Stimulated activated memory B cell treated with anti-CD40 and anti-IgM and Interleukin-4, amounts not matched to agents 10 μg/mL and 1 μg/mL and 100 μg/mL, for 72 hours (primary cell): ENCODE measurements at regions not wholly inside any gene's neighbourhood (a gene's known extent, or its start where the extent isn't known, plus 50 kb on each side); places are given as distances from the start of the nearest gene placed in this dataset.

ENCODE experiments used
- ATAC-seq: fragments of 150-1000 bp; cut with Tn5 transposase; 2 replicates; pipeline ENCODE4 v1.10.0; 2021
- H3K27ac Mint-ChIP-seq: one replicate; pipeline ENCODE4 v1.8.0; 2022; ENCODE audit warnings: mild to moderate bottlenecking, mixed read lengths
- H3K27me3 Mint-ChIP-seq: one replicate; pipeline ENCODE4 v1.8.0; 2022; ENCODE audit warnings: mixed read lengths
- H3K36me3 Mint-ChIP-seq: one replicate; pipeline ENCODE4 v1.8.0; 2022; ENCODE audit warnings: mixed read lengths
- H3K4me1 Mint-ChIP-seq: one replicate; pipeline ENCODE4 v1.8.0; 2022; ENCODE audit warnings: mixed read lengths
- H3K4me3 Mint-ChIP-seq: one replicate; pipeline ENCODE4 v1.8.0; 2022; ENCODE audit warnings: mild to moderate bottlenecking, moderate library complexity, mixed read lengths
- H3K9me3 Mint-ChIP-seq: one replicate; pipeline ENCODE4 v1.8.0; 2022; ENCODE audit warnings: mixed read lengths

- Mint-ChIP-seq H3K36me3 (no peaks in the 10 kb centered on the region), H3K9me3 (peaks cover 3% of the 10 kb centered on the region), H3K27ac (no peak overlapping the region), H3K4me1 (no peaks in the 10 kb centered on the region), H3K4me3 (no peak overlapping the region), H3K27me3 (no peaks in the 10 kb centered on the region)
- ATAC-seq = no peak
These were observed 379.9 kb upstream of the EPHA7 start for GRCh38 chr6:93799226-93799625.

- no peaks in the 10 kb centered on the region for H3K4me1 Mint-ChIP-seq
- no peaks in the 10 kb centered on the region for H3K36me3 Mint-ChIP-seq
- no peak overlapping the region for H3K27ac Mint-ChIP-seq
- H3K27me3 Mint-ChIP-seq = no peaks in the 10 kb centered on the region
- H3K9me3 Mint-ChIP-seq = peaks cover 3% of the 10 kb centered on the region
- no peak overlapping the region for H3K4me3 Mint-ChIP-seq
- ATAC-seq = no peak
These were observed 374.8 kb upstream of the EPHA7 start for GRCh38 chr6:93794166-93794565.

- H3K9me3 Mint-ChIP-seq = peaks cover 3% of the 10 kb centered on the region
- no peaks in the 10 kb centered on the region for H3K4me1 Mint-ChIP-seq
- no peak overlapping the region for H3K4me3 Mint-ChIP-seq
- no peak overlapping the region for H3K27ac Mint-ChIP-seq
- no peaks in the 10 kb centered on the region for H3K27me3 Mint-ChIP-seq
- no peak for ATAC-seq
- no peaks in the 10 kb centered on the region for H3K36me3 Mint-ChIP-seq
These were observed 373.4 kb upstream of the EPHA7 start for GRCh38 chr6:93792746-93793145.

- H3K27ac Mint-ChIP-seq = no peak overlapping the region
- H3K4me3 Mint-ChIP-seq = no peak overlapping the region
- H3K27me3 Mint-ChIP-seq = no peaks in the 10 kb centered on the region
- H3K36me3 Mint-ChIP-seq = no peaks in the 10 kb centered on the region
- ATAC-seq = no peak
- H3K9me3 Mint-ChIP-seq = peaks cover 3% of the 10 kb centered on the region
- H3K4me1 Mint-ChIP-seq = no peaks in the 10 kb centered on the region
These were observed 371.6 kb upstream of the EPHA7 start for GRCh38 chr6:93790981-93791380.

GRCh38 chr6:93789532-93789931, 370.2 kb upstream of the EPHA7 start:
- Mint-ChIP-seq H3K9me3 (peaks cover 7% of the 10 kb centered on the region), H3K36me3 (no peaks in the 10 kb centered on the region), H3K27ac (no peak overlapping the region), H3K4me3 (no peak overlapping the region), H3K4me1 (no peaks in the 10 kb centered on the region), H3K27me3 (no peaks in the 10 kb centered on the region)
- no peak for ATAC-seq

- Mint-ChIP-seq H3K27me3 (no peaks in the 10 kb centered on the region), H3K9me3 (peaks cover 7% of the 10 kb centered on the region), H3K36me3 (no peaks in the 10 kb centered on the region), H3K27ac (no peak overlapping the region), H3K4me1 (no peaks in the 10 kb centered on the region), H3K4me3 (no peak overlapping the region)
- no peak for ATAC-seq
These were observed 368.5 kb upstream of the EPHA7 start for GRCh38 chr6:93787841-93788240.

- H3K36me3 Mint-ChIP-seq = no peaks in the 10 kb centered on the region
- H3K27ac Mint-ChIP-seq = no peak overlapping the region
- no peak for ATAC-seq
- H3K9me3 Mint-ChIP-seq = peaks cover 4% of the 10 kb centered on the region
- no peak overlapping the region for H3K4me3 Mint-ChIP-seq
- no peaks in the 10 kb centered on the region for H3K4me1 Mint-ChIP-seq
- H3K27me3 Mint-ChIP-seq = no peaks in the 10 kb centered on the region
These were observed 367.3 kb upstream of the EPHA7 start for GRCh38 chr6:93786474-93787330.

- no peak overlapping the region for H3K27ac Mint-ChIP-seq
- no peak for ATAC-seq
- H3K4me1 Mint-ChIP-seq = no peaks in the 10 kb centered on the region
- H3K4me3 Mint-ChIP-seq = no peak overlapping the region
- H3K27me3 Mint-ChIP-seq = no peaks in the 10 kb centered on the region
- no peaks in the 10 kb centered on the region for H3K36me3 Mint-ChIP-seq
- peaks cover 4% of the 10 kb centered on the region for H3K9me3 Mint-ChIP-seq
These were observed 366.3 kb upstream of the EPHA7 start for GRCh38 chr6:93785694-93786030.

GRCh38 chr6:93784794-93785693, 365.7 kb upstream of the EPHA7 start:
- Mint-ChIP-seq H3K27me3 (no peaks in the 10 kb centered on the region), H3K36me3 (no peaks in the 10 kb centered on the region), H3K9me3 (peaks cover 4% of the 10 kb centered on the region), H3K4me1 (no peaks in the 10 kb centered on the region), H3K27ac (no peak overlapping the region), H3K4me3 (no peak overlapping the region)
- no peak for ATAC-seq

- no peak for ATAC-seq
These were observed 359.9 kb upstream of the EPHA7 start for GRCh38 chr6:93779086-93779841.

GRCh38 chr6:93759190-93759589, 339.8 kb upstream of the EPHA7 start:
- ATAC-seq = no peak
- Mint-ChIP-seq H3K4me1 (no peaks in the 10 kb centered on the region), H3K4me3 (no peak overlapping the region), H3K27me3 (no peaks in the 10 kb centered on the region), H3K9me3 (no peaks in the 10 kb centered on the region), H3K36me3 (no peaks in the 10 kb centered on the region), H3K27ac (no peak overlapping the region)

More at GRCh38 chr6:93779086-93779841, 359.9 kb upstream of the EPHA7 start:
- Mint-ChIP-seq H3K4me1 (no peaks in the 10 kb centered on the region), H3K9me3 (no peaks in the 10 kb centered on the region), H3K27ac (no peak overlapping the region), H3K4me3 (no peak overlapping the region), H3K27me3 (no peaks in the 10 kb centered on the region), H3K36me3 (no peaks in the 10 kb centered on the region)

GRCh38 chr6:93751969-93752368, 332.6 kb upstream of the EPHA7 start:
- Mint-ChIP-seq H3K4me1 (no peaks in the 10 kb centered on the region), H3K36me3 (no peaks in the 10 kb centered on the region), H3K4me3 (no peak overlapping the region), H3K27ac (no peak overlapping the region), H3K27me3 (no peaks in the 10 kb centered on the region), H3K9me3 (no peaks in the 10 kb centered on the region)
- no peak for ATAC-seq

GRCh38 chr6:93749930-93750329, 330.6 kb upstream of the EPHA7 start:
- Mint-ChIP-seq H3K9me3 (no peaks in the 10 kb centered on the region), H3K4me3 (no peak overlapping the region), H3K27me3 (no peaks in the 10 kb centered on the region), H3K27ac (no peak overlapping the region), H3K36me3 (no peaks in the 10 kb centered on the region), H3K4me1 (no peaks in the 10 kb centered on the region)
- no peak for ATAC-seq

- no peaks in the 10 kb centered on the region for H3K27me3 Mint-ChIP-seq
- no peak for ATAC-seq
- no peaks in the 10 kb centered on the region for H3K9me3 Mint-ChIP-seq
- no peak overlapping the region for H3K27ac Mint-ChIP-seq
- no peaks in the 10 kb centered on the region for H3K36me3 Mint-ChIP-seq
- no peak overlapping the region for H3K4me3 Mint-ChIP-seq
- no peaks in the 10 kb centered on the region for H3K4me1 Mint-ChIP-seq
These were observed 329.8 kb upstream of the EPHA7 start for GRCh38 chr6:93749191-93749590.

GRCh38 chr6:93746892-93747291, 327.5 kb upstream of the EPHA7 start:
- ATAC-seq = no peak
- Mint-ChIP-seq H3K9me3 (peaks cover 6% of the 10 kb centered on the region), H3K4me3 (no peak overlapping the region), H3K27ac (no peak overlapping the region), H3K27me3 (no peaks in the 10 kb centered on the region), H3K4me1 (no peaks in the 10 kb centered on the region), H3K36me3 (no peaks in the 10 kb centered on the region)
